ENCODE measurements at regions not wholly inside any gene's neighbourhood (a gene's known extent, or its start where the extent isn't known, plus 50 kb on each side); places are given as distances from the start of the nearest gene placed in this dataset.

GRCh38 chr2:102927854-102928267, 166.0 kb downstream of the TMEM182 start:
- no peak for TF ChIP-seq POLR2AphosphoS5 (IDR thresholded peaks at IDR 0.05; ENCODE audit: low read depth)
- no peak for TF ChIP-seq CTCF (IDR thresholded peaks at IDR 0.05; ENCODE audit: insufficient read depth, low read length)
